SK-N-SH (cell line): ENCODE measurements at regions not wholly inside any gene's neighbourhood (a gene's known extent, or its start where the extent isn't known, plus 50 kb on each side); places are given as distances from the start of the nearest gene placed in this dataset.

Experiments used
- CTCF ChIA-PET: fragments of 300-600, 350-600 bp; formaldehyde crosslinking; extraction: SDS; loops from one replicate; lab custom pipeline; 2021; lab: Yijun Ruan, JAX
- POLR2A ChIA-PET: fragments of 350-600 bp; sonication (Branson Sonifier 250); formaldehyde crosslinking; extraction: SDS; loops from one replicate; lab custom pipeline; 2020; ENCODE audit warnings: antibody characterized with exemption, inconsistent platforms; lab: Yijun Ruan, JAX
- DNase-seq: peaks from one replicate; pipeline ENCODE4 v3.0.0; 2012
- H2AFZ ChIP-seq: fragments of 200-600 bp; sonication (generic); 2 replicates; pipeline ENCODE4 v1.8.1; 2016; ENCODE audit warnings: antibody characterized with exemption, mild to moderate bottlenecking, low read depth
- H3F3A ChIP-seq: fragments of 200-600 bp; sonication (generic); replicated peaks from 2 replicates; pipeline ENCODE3; 2016; ENCODE audit warnings: antibody characterized with exemption, mild to moderate bottlenecking; ENCODE audit not compliant: insufficient read depth
- H3K27ac ChIP-seq, 2 experiments: fragments of 200-500 bp in 1 of 2; fragments of 200-600 bp in 1 of 2; sonication (Bioruptor generic) in 1 of 2; sonication (generic), shearing (Covaris generic) in 1 of 2; 2 replicates each; pipeline versions ENCODE4 v1.5.1 to v1.6.1; 2014 to 2016; ENCODE audit warnings: low read depth in 2 of 2, inconsistent platforms in 1 of 2, low read length in 1 of 2, mild to moderate bottlenecking in 1 of 2, mixed read lengths in 1 of 2
- H3K27me3 ChIP-seq: fragments of 200-600 bp; sonication (generic), shearing (Covaris generic); 2 replicates; pipeline ENCODE4 v1.6.1; 2016; ENCODE audit warnings: mixed run types; ENCODE audit not compliant: insufficient read depth
- H3K36me3 ChIP-seq, 2 experiments: fragments of 200-500 bp in 1 of 2; fragments of 200-600 bp in 1 of 2; sonication (Bioruptor generic) in 1 of 2; sonication (generic) in 1 of 2; replicated peaks in 1 of 2; 2 replicates each; pipeline versions ENCODE3 to v1.5.1; 2014 to 2016; ENCODE audit warnings: low read length in 1 of 2, mild to moderate bottlenecking in 1 of 2; ENCODE audit not compliant: insufficient read depth in 2 of 2, control insufficient read depth in 1 of 2
- H3K4me1 ChIP-seq, 2 experiments: fragments of 200-500 bp in 1 of 2; fragments of 200-600 bp in 1 of 2; sonication (Bioruptor generic) in 1 of 2; sonication (generic), shearing (Covaris generic) in 1 of 2; 2 replicates each; pipeline versions ENCODE4 v1.5.1 to v1.6.1; 2014 to 2016; ENCODE audit warnings: low read depth in 1 of 2, low read length in 1 of 2, mixed run types in 1 of 2; ENCODE audit not compliant: insufficient read depth in 2 of 2, control insufficient read depth in 1 of 2
- H3K4me2 ChIP-seq: fragments of 200-600 bp; sonication (generic), shearing (Covaris generic); 2 replicates; pipeline ENCODE4 v1.6.1; 2017; ENCODE audit warnings: mixed run types
- H3K4me3 ChIP-seq, 2 experiments: fragments of 200-500 bp in 1 of 2; fragments of 200-600 bp in 1 of 2; sonication (Bioruptor generic) in 1 of 2; sonication (generic), shearing (Covaris generic) in 1 of 2; 2 replicates each; pipeline versions ENCODE4 v1.5.1 to v1.8.1; 2014 to 2016; ENCODE audit warnings: low read depth in 2 of 2, inconsistent platforms in 1 of 2, low read length in 1 of 2, mild to moderate bottlenecking in 1 of 2, mixed read lengths in 1 of 2, moderate library complexity in 1 of 2
- H3K79me2 ChIP-seq: fragments of 200-600 bp; sonication (generic); 2 replicates; pipeline ENCODE4 v1.8.1; 2017; ENCODE audit warnings: mild to moderate bottlenecking; ENCODE audit not compliant: insufficient read depth
- H3K9ac ChIP-seq: fragments of 200-600 bp; sonication (generic); 2 replicates; pipeline ENCODE4 v1.6.1; 2017; ENCODE audit warnings: mixed run types
- H3K9me2 ChIP-seq: fragments of 200-600 bp; sonication (generic); 2 replicates; pipeline ENCODE4 v1.6.1; 2017; ENCODE audit warnings: mixed run types
- H3K9me3 ChIP-seq: fragments of 200-600 bp; sonication (generic); 2 replicates; pipeline ENCODE4 v1.6.1; 2017; ENCODE audit warnings: mixed run types, mild to moderate bottlenecking, moderate library complexity
- H4K20me1 ChIP-seq: fragments of 200-600 bp; sonication (generic); 2 replicates; pipeline ENCODE4 v1.6.1; 2017; ENCODE audit warnings: mild to moderate bottlenecking, mixed run types; ENCODE audit not compliant: insufficient read depth
- ELF1 ChIP-seq: IDR thresholded peaks from 2 replicates; pipeline ENCODE4 v1.4.0; 2012
- EZH2phosphoT487 ChIP-seq: fragments of 200-600 bp; sonication (generic); IDR thresholded peaks from 2 replicates; pipeline ENCODE4 v1.6.1; 2017; ENCODE audit warnings: low read depth, mixed run types, mild to moderate bottlenecking, antibody characterized with exemption, moderate library complexity, borderline replicate concordance
- FOSL2 ChIP-seq: IDR thresholded peaks from 2 replicates; pipeline ENCODE4 v1.4.0; 2012; ENCODE audit warnings: low read depth, mild to moderate bottlenecking, moderate library complexity, borderline replicate concordance
- FOXM1 ChIP-seq: IDR thresholded peaks from 2 replicates; pipeline ENCODE4 v1.4.0; 2012; ENCODE audit warnings: low read depth, mild to moderate bottlenecking
- GABPA ChIP-seq: IDR thresholded peaks from 2 replicates; pipeline ENCODE4 v1.4.0; 2012; ENCODE audit warnings: low read depth, mild to moderate bottlenecking
- JUND ChIP-seq: IDR thresholded peaks from 2 replicates; pipeline ENCODE4 v1.4.0; 2012
- MEF2A ChIP-seq: IDR thresholded peaks from 2 replicates; pipeline ENCODE4 v1.4.0; 2012; ENCODE audit warnings: low read depth, borderline replicate concordance
- NRF1 ChIP-seq: IDR thresholded peaks from 2 replicates; pipeline ENCODE4 v1.6.1; 2012; ENCODE audit warnings: low read depth, mild to moderate bottlenecking, low read length
- POLR2AphosphoS5 ChIP-seq: IDR thresholded peaks from 2 replicates; pipeline ENCODE4 v1.6.1; 2012; ENCODE audit warnings: low read depth, low read length
- RCOR1 ChIP-seq: fragments of 150-350 bp; IDR thresholded peaks from 2 replicates; pipeline ENCODE4 v1.6.1; 2017; ENCODE audit warnings: antibody characterized with exemption, low read length
- SIN3A ChIP-seq: IDR thresholded peaks from 2 replicates; pipeline ENCODE4 v1.6.1; 2012; ENCODE audit warnings: low read depth, mild to moderate bottlenecking, low read length, moderate library complexity, borderline replicate concordance
- SMC3 ChIP-seq: IDR thresholded peaks from 2 replicates; pipeline ENCODE4 v1.6.1; 2012; ENCODE audit warnings: low read depth, low read length, improper control_type of control experiment
- TAF1 ChIP-seq: IDR thresholded peaks from 2 replicates; pipeline ENCODE4 v1.6.1; 2012; ENCODE audit warnings: low read depth, mild to moderate bottlenecking, low read length, moderate library complexity, borderline replicate concordance
- TEAD4 ChIP-seq: IDR thresholded peaks from 2 replicates; pipeline ENCODE4 v1.4.0; 2012; ENCODE audit warnings: mild to moderate bottlenecking, borderline replicate concordance; ENCODE audit not compliant: insufficient read depth
- WGBS: methylation state at CpG from one replicate; pipeline ENCODE4 v1.1.6; 2017; ENCODE audit warnings: low lambda C conversion rate; 5-methylcytosine and 5-hydroxymethylcytosine counted together
- TF ChIP-seq, protein P1 (sequence below): fragments of 200-600 bp; sonication (generic); IDR thresholded peaks from 2 replicates; pipeline ENCODE4 v1.6.1; 2017; ENCODE audit warnings: antibody characterized with exemption, mild to moderate bottlenecking, moderate library complexity
- TF ChIP-seq, protein P2 (sequence below): IDR thresholded peaks from 2 replicates; pipeline ENCODE4 v1.4.0; 2012; ENCODE audit warnings: low read depth, borderline replicate concordance
- TF ChIP-seq, protein P3 (sequence below): IDR thresholded peaks from 2 replicates; pipeline ENCODE4; 2012
- TF ChIP-seq, protein P4 (sequence below): fragments of 150-350 bp; IDR thresholded peaks from 2 replicates; pipeline ENCODE4 v1.6.1; 2017; ENCODE audit warnings: antibody characterized with exemption, low read length, low read depth, borderline replicate concordance

DNA sequence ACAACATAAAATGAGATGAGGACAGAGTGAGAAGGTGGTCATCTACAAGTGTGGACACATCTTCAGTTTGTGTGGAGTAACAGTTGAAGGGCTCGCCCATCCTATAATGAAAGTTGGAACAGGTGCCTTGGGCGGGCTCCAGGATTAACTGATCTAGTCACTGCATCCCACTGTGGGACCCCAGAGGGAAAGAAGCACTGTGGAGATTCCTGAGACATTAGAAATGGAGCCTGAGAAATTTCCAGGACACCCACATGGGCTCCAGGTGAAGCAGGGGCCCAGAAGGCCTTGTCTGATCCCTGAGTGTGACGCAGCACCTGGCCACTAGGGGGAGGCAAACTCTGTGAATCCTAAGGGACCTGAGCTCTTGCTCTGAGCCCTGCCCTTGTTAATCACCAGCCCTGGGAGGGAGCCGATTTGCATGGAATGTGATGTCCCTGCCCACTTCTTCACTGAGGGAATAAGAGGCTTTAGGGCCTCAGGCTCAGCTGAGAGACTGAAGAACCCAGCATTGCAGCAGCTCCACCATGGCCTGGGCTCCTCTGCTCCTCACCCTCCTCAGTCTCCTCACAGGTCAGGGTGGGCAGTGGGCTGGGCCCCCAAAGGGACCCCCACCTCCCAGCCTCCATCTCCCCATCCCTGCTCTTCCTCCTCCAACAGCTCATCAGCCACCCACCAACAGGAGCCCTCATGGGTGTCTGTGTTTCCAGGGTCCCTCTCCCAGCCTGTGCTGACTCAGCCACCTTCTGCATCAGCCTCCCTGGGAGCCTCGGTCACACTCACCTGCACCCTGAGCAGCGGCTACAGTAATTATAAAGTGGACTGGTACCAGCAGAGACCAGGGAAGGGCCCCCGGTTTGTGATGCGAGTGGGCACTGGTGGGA is 98.4 kb downstream of the VPREB1 start:
- Histone ChIP-seq H4K20me1 (no peaks in the 10 kb centered on the region), H3K9me3 (no peaks in the 10 kb centered on the region), H3K4me1 (no peaks in the 10 kb centered on the region), H3F3A (no peaks in the 10 kb centered on the region), H3K4me3 (no peak overlapping the region; a peak in 1 of 4 replicates), H3K36me3 (no peaks in the 10 kb centered on the region), H3K79me2 (no peaks in the 10 kb centered on the region), H3K9ac (no peak overlapping the region), H3K27ac (no peak overlapping the region), H2AFZ (no peak overlapping the region), H3K9me2 (no peaks in the 10 kb centered on the region), H3K4me2 (no peak overlapping the region), H3K27me3 (peaks cover 2% of the 10 kb centered on the region; the same call in 1 of the 2 replicates)
- POLR2A ChIA-PET: no interaction called here
- DNase-seq: peak; percentile 50
- 46% methylated on average over 7 of the region's 8 CpGs for WGBS
- TF ChIP-seq, protein P1, sequence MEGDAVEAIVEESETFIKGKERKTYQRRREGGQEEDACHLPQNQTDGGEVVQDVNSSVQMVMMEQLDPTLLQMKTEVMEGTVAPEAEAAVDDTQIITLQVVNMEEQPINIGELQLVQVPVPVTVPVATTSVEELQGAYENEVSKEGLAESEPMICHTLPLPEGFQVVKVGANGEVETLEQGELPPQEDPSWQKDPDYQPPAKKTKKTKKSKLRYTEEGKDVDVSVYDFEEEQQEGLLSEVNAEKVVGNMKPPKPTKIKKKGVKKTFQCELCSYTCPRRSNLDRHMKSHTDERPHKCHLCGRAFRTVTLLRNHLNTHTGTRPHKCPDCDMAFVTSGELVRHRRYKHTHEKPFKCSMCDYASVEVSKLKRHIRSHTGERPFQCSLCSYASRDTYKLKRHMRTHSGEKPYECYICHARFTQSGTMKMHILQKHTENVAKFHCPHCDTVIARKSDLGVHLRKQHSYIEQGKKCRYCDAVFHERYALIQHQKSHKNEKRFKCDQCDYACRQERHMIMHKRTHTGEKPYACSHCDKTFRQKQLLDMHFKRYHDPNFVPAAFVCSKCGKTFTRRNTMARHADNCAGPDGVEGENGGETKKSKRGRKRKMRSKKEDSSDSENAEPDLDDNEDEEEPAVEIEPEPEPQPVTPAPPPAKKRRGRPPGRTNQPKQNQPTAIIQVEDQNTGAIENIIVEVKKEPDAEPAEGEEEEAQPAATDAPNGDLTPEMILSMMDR: peak; percentile 87
- TF ChIP-seq TAF1: no peak
- no peak for TF ChIP-seq TEAD4
- no peak for TF ChIP-seq FOSL2
- CTCF ChIA-PET: interaction anchor here (0.6 to 2.3 kb wide), 38 partner anchors 8 to 442 kb away, joined by 3 to 16 read pairs (median 4); no protein-coding TSS in a partner anchor

DNA sequence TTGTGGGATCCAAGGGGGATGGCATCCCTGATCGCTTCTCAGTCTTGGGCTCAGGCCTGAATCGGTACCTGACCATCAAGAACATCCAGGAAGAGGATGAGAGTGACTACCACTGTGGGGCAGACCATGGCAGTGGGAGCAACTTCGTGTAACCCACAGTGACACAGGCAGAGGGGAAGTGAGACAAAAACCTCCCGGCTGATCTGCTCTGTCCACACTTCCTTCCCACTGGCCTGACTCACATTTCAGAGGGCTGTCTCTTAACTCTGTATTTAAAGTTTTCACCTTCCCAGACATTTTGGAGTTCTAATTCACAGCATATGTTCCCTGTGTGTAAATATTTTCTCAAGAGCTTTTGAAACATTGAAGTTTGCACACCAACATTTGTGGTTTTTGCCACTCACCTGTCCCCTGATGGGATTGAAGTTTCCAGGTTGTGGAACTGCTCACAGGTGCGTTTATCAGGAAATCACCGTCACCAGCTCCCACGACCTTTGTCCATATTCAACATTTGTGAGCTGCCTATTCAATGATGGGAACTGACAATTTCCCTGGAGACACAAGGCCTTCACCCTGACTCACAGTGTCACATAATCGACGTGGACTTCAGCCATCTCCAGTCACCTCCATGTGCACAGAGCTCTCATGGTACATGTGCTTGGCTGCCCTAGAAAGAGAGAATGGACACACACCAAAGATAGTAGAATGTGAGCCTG is 99.2 kb downstream of the VPREB1 start:
- Histone ChIP-seq H3K79me2 (no peaks in the 10 kb centered on the region), H4K20me1 (no peaks in the 10 kb centered on the region), H3K9me2 (no peaks in the 10 kb centered on the region), H3K27ac (no peak overlapping the region), H3K9me3 (no peaks in the 10 kb centered on the region), H3K27me3 (peaks cover 9% of the 10 kb centered on the region; the same call in 1 of the 2 replicates), H2AFZ (no peak overlapping the region), H3K4me3 (no peak overlapping the region), H3F3A (no peaks in the 10 kb centered on the region), H3K9ac (no peak overlapping the region), H3K4me2 (no peak overlapping the region), H3K4me1 (no peaks in the 10 kb centered on the region), H3K36me3 (no peaks in the 10 kb centered on the region)
- WGBS: 12% methylated on average over 9 of the region's 9 CpGs
- no peak for DNase-seq
- CTCF ChIA-PET: interaction anchor here (0.7 to 2.3 kb wide), 19 partner anchors 9 to 242 kb away, joined by 3 to 16 read pairs (median 4); no protein-coding TSS in a partner anchor
- POLR2A ChIA-PET: no interaction called here
- TF ChIP-seq POLR2AphosphoS5 (no peak), FOXM1 (no peak), TAF1 (no peak), GABPA (no peak), EZH2phosphoT487 (no peak), JUND (no peak), SMC3 (no peak), SIN3A (no peak), ELF1 (no peak), NRF1 (no peak), RCOR1 (no peak), MEF2A (no peak)
- TF ChIP-seq, protein P1: no peak
- TF ChIP-seq, protein P2, sequence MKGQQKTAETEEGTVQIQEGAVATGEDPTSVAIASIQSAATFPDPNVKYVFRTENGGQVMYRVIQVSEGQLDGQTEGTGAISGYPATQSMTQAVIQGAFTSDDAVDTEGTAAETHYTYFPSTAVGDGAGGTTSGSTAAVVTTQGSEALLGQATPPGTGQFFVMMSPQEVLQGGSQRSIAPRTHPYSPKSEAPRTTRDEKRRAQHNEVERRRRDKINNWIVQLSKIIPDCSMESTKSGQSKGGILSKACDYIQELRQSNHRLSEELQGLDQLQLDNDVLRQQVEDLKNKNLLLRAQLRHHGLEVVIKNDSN: no peak
- TF ChIP-seq, protein P3, sequence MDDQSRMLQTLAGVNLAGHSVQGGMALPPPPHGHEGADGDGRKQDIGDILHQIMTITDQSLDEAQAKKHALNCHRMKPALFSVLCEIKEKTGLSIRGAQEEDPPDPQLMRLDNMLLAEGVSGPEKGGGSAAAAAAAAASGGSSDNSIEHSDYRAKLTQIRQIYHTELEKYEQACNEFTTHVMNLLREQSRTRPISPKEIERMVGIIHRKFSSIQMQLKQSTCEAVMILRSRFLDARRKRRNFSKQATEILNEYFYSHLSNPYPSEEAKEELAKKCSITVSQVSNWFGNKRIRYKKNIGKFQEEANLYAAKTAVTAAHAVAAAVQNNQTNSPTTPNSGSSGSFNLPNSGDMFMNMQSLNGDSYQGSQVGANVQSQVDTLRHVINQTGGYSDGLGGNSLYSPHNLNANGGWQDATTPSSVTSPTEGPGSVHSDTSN: no peak
- TF ChIP-seq, protein P4, sequence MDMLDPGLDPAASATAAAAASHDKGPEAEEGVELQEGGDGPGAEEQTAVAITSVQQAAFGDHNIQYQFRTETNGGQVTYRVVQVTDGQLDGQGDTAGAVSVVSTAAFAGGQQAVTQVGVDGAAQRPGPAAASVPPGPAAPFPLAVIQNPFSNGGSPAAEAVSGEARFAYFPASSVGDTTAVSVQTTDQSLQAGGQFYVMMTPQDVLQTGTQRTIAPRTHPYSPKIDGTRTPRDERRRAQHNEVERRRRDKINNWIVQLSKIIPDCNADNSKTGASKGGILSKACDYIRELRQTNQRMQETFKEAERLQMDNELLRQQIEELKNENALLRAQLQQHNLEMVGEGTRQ: no peak
